Smooth muscle cell (in vitro differentiated cells): ENCODE measurements at regions not wholly inside any gene's neighbourhood (a gene's known extent, or its start where the extent isn't known, plus 50 kb on each side); places are given as distances from the start of the nearest gene placed in this dataset.

Experiments used
- DNase-seq: peaks from one replicate; lab custom pipeline; 2025; ENCODE audit not compliant: unreplicated experiment; lab: John Stamatoyannopoulos, UW
- H2AFZ ChIP-seq: fragments of 200-600 bp; sonication (generic); 2 replicates; pipeline ENCODE4 v1.6.0; 2016; ENCODE audit warnings: antibody characterized with exemption, low read depth, mild to moderate bottlenecking
- H3F3A ChIP-seq: fragments of 200-600 bp; sonication (generic); 2 replicates; pipeline ENCODE4 v1.6.0; 2017; ENCODE audit warnings: antibody characterized with exemption, low read depth
- H3K27ac ChIP-seq: fragments of 200-600 bp; sonication (generic); 2 replicates; pipeline ENCODE4 v1.5.1; 2016; ENCODE audit warnings: low read depth, mild to moderate bottlenecking
- H3K27me3 ChIP-seq: fragments of 200-600 bp; sonication (generic); 2 replicates; pipeline ENCODE4 v1.6.1; 2016; ENCODE audit warnings: low read depth, mild to moderate bottlenecking
- H3K36me3 ChIP-seq: fragments of 200-600 bp; sonication (generic); 2 replicates; pipeline ENCODE4 v1.5.1; 2016; ENCODE audit warnings: low read depth
- H3K4me1 ChIP-seq: fragments of 200-600 bp; sonication (generic); 2 replicates; pipeline ENCODE4 v1.5.1; 2016; ENCODE audit warnings: low read depth
- H3K4me2 ChIP-seq: fragments of 200-600 bp; sonication (generic); 2 replicates; pipeline ENCODE4 v1.6.0; 2016; ENCODE audit warnings: mild to moderate bottlenecking
- H3K4me3 ChIP-seq: fragments of 200-600 bp; sonication (generic); 2 replicates; pipeline ENCODE4 v1.5.1; 2016; ENCODE audit warnings: mild to moderate bottlenecking
- H3K79me2 ChIP-seq: fragments of 200-600 bp; sonication (generic); 2 replicates; pipeline ENCODE4 v1.6.0; 2016; ENCODE audit warnings: low read depth, mild to moderate bottlenecking
- H3K9ac ChIP-seq: fragments of 200-600 bp; sonication (generic); 2 replicates; pipeline ENCODE4 v1.6.0; 2016; ENCODE audit warnings: low read depth
- H3K9me3 ChIP-seq: fragments of 200-600 bp; sonication (generic); replicated peaks from 2 replicates; pipeline ENCODE4 v1.5.1; 2016; ENCODE audit warnings: low read depth
- H4K20me1 ChIP-seq: fragments of 200-600 bp; sonication (generic); 2 replicates; pipeline ENCODE4 v1.6.0; 2016; ENCODE audit warnings: low read depth
- CTCF ChIP-seq: fragments of 200-600 bp; sonication (generic); IDR thresholded peaks from 2 replicates; pipeline ENCODE4 v1.5.1; 2017; ENCODE audit warnings: borderline replicate concordance, mild to moderate bottlenecking, antibody characterized with exemption; ENCODE audit not compliant: insufficient read depth, poor library complexity, severe bottlenecking
- WGBS: methylation state at CpG from one replicate; pipeline ENCODE4 v1.1.7; 2016; ENCODE audit warnings: low lambda C conversion rate; 5-methylcytosine and 5-hydroxymethylcytosine counted together

DNA sequence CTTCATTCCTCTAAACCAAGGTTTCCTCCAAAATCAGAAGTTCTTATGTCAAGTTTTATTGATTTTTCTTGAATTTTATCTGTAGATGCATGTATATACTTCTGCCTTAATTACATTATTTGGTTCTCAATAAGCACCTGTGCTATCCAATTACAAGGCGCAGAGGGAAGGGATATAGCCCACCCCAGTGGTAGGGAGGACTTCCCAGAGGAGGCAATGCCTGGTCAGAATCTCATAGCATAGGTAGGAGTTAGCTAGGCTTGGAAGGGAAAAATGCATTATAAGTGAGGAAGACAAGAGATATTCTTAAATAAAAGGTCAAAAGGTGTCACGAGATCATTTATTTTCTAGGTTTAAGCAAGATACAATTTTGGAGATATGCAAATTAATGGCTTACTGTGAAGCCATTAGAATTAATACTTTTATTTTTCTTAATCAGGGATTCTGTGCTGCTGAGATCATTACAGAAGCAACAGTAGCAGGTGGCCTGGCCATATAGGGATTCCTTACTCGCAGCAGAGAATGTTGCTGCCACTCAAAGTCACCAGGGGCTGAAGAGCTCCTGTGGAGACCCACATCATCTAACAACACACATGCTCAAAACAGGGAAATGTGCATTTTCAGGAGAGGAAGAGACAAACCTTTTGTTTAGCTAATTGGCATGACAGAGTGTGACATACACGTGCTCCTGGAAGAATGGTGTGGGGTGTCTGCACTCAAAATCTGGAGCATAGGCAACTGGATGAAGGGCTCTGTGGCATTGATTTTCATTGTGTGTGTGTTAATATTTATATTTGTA, 178.3 kb downstream of the ATG4C start:
- Histone ChIP-seq H3K4me2 (no peak overlapping the region), H3K27me3 (peaks cover 12% of the 10 kb centered on the region), H3K36me3 (no peaks in the 10 kb centered on the region), H3F3A (no peaks in the 10 kb centered on the region), H4K20me1 (no peaks in the 10 kb centered on the region), H3K9me3 (no peaks in the 10 kb centered on the region), H3K79me2 (no peaks in the 10 kb centered on the region), H3K4me3 (no peak overlapping the region), H3K4me1 (no peaks in the 10 kb centered on the region), H3K27ac (no peak overlapping the region), H2AFZ (no peak overlapping the region), H3K9ac (no peak overlapping the region)
- DNase-seq = no peak
- WGBS = 60% methylated on average over 4 of the region's 4 CpGs
- no peak for TF ChIP-seq CTCF

DNA sequence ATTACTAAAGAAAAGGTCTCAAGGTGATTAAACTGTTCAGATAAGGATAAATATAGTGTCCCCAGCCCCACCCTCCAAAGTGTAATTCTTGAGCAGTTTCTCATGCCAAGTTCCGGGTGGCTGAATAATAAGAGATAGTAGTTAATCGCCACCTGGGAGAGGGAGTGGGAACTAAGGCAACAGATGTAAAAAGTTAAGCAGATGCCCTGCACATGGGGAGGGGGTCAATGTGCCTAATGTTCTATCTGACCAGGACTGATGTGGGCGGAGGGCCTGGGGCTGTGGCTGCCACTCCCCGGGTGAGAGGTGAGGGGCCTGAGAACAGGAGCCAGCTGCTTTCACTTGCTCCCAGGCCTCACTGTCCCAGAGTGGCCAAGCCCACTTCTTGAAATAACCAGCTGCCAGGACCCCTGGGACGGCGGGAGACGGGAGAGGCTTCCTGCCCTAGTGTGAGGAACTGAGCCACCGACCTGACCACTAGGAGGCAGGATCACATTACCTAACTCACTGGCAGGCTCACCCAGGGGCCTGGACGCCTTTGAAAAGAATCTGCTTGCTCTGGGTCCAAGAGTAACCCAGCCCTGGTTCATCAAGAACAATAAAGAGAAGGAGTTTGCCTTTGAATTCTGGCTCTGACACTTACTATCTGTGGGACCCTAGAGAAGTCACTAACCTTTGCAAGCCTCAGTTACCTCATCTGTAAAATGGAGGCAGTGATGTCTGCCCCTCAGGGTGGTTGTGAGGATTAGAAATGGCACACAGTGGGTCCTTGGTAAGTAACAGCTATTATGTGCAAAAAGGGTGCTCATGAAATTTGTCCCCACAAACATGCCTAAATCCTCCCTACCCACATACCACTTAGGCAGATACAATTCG, 179.2 kb downstream of the ATG4C start:
- no peak for DNase-seq
- 27% methylated on average over 10 of the region's 10 CpGs for WGBS
- peak; percentile 44 for TF ChIP-seq CTCF
- Histone ChIP-seq H3K4me3 (no peak overlapping the region), H3K27ac (no peak overlapping the region), H3K4me2 (no peak overlapping the region), H3K9ac (no peak overlapping the region), H3K4me1 (no peaks in the 10 kb centered on the region), H3K36me3 (no peaks in the 10 kb centered on the region), H3K79me2 (no peaks in the 10 kb centered on the region), H3F3A (no peaks in the 10 kb centered on the region), H3K9me3 (no peaks in the 10 kb centered on the region), H4K20me1 (no peaks in the 10 kb centered on the region), H3K27me3 (peaks cover 12% of the 10 kb centered on the region), H2AFZ (no peak overlapping the region)

DNA sequence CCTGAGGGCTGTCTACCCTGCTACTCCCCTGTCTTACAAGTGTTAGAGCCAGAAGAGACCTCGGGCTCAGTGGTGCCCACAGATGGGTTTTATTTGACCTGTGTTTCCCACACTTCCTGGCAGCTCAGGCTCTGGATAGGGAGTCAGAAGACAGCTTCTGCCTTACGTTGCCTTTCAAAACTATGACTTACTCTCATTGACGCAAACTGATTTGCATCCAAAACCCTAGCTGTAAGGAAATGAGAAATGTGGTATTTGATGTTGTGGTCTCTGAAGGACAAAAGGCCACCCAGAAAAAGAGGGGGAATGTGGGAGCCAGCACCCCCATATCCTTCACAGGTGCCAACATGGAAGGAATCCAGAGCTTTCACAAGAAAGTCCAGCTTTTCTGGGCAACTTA, 180.2 kb downstream of the ATG4C start:
- no peak overlapping the region for H3K27ac ChIP-seq
- WGBS = 81% methylated on average over 3 of the region's 3 CpGs
- no peaks in the 10 kb centered on the region for H4K20me1 ChIP-seq
- no peaks in the 10 kb centered on the region for H3F3A ChIP-seq
- no peak overlapping the region for H2AFZ ChIP-seq
- H3K9me3 ChIP-seq = no peaks in the 10 kb centered on the region
- H3K27me3 ChIP-seq = peaks cover 12% of the 10 kb centered on the region
- no peaks in the 10 kb centered on the region for H3K79me2 ChIP-seq
- H3K4me2 ChIP-seq = no peak overlapping the region
- no peak overlapping the region for H3K4me3 ChIP-seq
- no peak for TF ChIP-seq CTCF
- no peak overlapping the region for H3K9ac ChIP-seq
- H3K4me1 ChIP-seq = no peaks in the 10 kb centered on the region
- no peak for DNase-seq
- H3K36me3 ChIP-seq = no peaks in the 10 kb centered on the region
